Suprapubic skin (tissue), 4 donors: ENCODE measurements at regions not wholly inside any gene's neighbourhood (a gene's known extent, or its start where the extent isn't known, plus 50 kb on each side); places are given as distances from the start of the nearest gene placed in this dataset.
A peak's percentile ranks its signal among the peaks of the same experiment; 100 is the strongest.

Experiments used
- DNase-seq, 2 donors: peaks; one replicate each; pipeline ENCODE4 v3.0.0-alpha.2; 2019; ENCODE audit warnings: low spot score in 2 of 2
- H3K27ac ChIP-seq: fragments of 200-600 bp; sonication (generic); one replicate; pipeline ENCODE4 v1.5.1; 2019
- H3K27me3 ChIP-seq: fragments of 200-600 bp; sonication (generic); one replicate; pipeline ENCODE4 v1.5.1; 2019
- H3K36me3 ChIP-seq: fragments of 200-600 bp; sonication (generic); one replicate; pipeline ENCODE4 v1.5.1; 2019
- H3K4me1 ChIP-seq: fragments of 200-600 bp; sonication (generic); one replicate; pipeline ENCODE4 v1.5.1; 2019
- H3K4me3 ChIP-seq: fragments of 200-600 bp; sonication (generic); one replicate; pipeline ENCODE4 v1.5.1; 2019; ENCODE audit warnings: mild to moderate bottlenecking
- H3K9me3 ChIP-seq: fragments of 200-600 bp; sonication (generic); one replicate; pipeline ENCODE4 v1.5.1; 2019
- CTCF ChIP-seq, 2 donors: fragments of 200-600 bp in 1 of 2; fragments of 450-650 bp in 1 of 2; sonication (generic) in 1 of 2; IDR thresholded peaks; one replicate each; pipeline ENCODE4 v1.5.1; 2016 to 2019; ENCODE audit warnings: antibody characterized with exemption in 2 of 2, mild to moderate bottlenecking in 1 of 2, moderate library complexity in 1 of 2
- EP300 ChIP-seq: sonication (generic); formaldehyde crosslinking; IDR thresholded peaks from one replicate; pipeline ENCODE4 v1.6.1; 2017; ENCODE audit warnings: antibody characterized with exemption
- POLR2A ChIP-seq, 2 donors: fragments of 450-650 bp; IDR thresholded peaks; one replicate each; pipeline ENCODE4 v1.6.1; 2017; ENCODE audit warnings: antibody characterized with exemption in 2 of 2, mild to moderate bottlenecking in 2 of 2, moderate library complexity in 2 of 2
- POLR2AphosphoS5 ChIP-seq, 3 donors: sonication (generic); formaldehyde crosslinking; IDR thresholded peaks; one replicate each; pipeline ENCODE4 v1.6.1; 2017; ENCODE audit warnings: antibody characterized with exemption in 3 of 3
- WGBS: methylation state at CpG from one replicate; pipeline ENCODE4 v1.1.5; 2018; 5-methylcytosine and 5-hydroxymethylcytosine counted together

GRCh38 chr16:87140211-87141200 is 176.7 kb downstream of the C16orf95 start:
- TF ChIP-seq EP300 = no peak
- TF ChIP-seq CTCF (IDR thresholded peaks at IDR 0.05) = no peak
- no peak for TF ChIP-seq POLR2A (IDR thresholded peaks at IDR 0.05)
- TF ChIP-seq POLR2AphosphoS5 (IDR thresholded peaks at IDR 0.05) = no peak
- Histone ChIP-seq H3K4me3 (no peak overlapping the region), H3K27me3 (no peaks in the 10 kb centered on the region), H3K9me3 (no peaks in the 10 kb centered on the region), H3K4me1 (no peaks in the 10 kb centered on the region), H3K27ac (no peak overlapping the region), H3K36me3 (no peaks in the 10 kb centered on the region)
- peak in 1 of 2 donors; percentile 51 for DNase-seq
- WGBS = 84% methylated on average over 39 of the region's 39 CpGs

GRCh38 chr16:87141402-87141801 is 175.8 kb downstream of the C16orf95 start:
- H3K36me3 ChIP-seq = no peaks in the 10 kb centered on the region
- no peaks in the 10 kb centered on the region for H3K9me3 ChIP-seq
- no peak overlapping the region for H3K4me3 ChIP-seq
- DNase-seq = no peak
- H3K4me1 ChIP-seq = no peaks in the 10 kb centered on the region
- no peak overlapping the region for H3K27ac ChIP-seq
- H3K27me3 ChIP-seq = no peaks in the 10 kb centered on the region
- TF ChIP-seq CTCF (IDR thresholded peaks at IDR 0.05) (no peak), EP300 (no peak), POLR2A (IDR thresholded peaks at IDR 0.05) (no peak), POLR2AphosphoS5 (IDR thresholded peaks at IDR 0.05) (no peak)
- WGBS = 70% methylated on average over 5 of the region's 5 CpGs

GRCh38 chr16:87143661-87144121 is 173.5 kb downstream of the C16orf95 start:
- DNase-seq = peak in 1 of 2 donors; percentile 49
- Histone ChIP-seq H3K27me3 (no peaks in the 10 kb centered on the region), H3K36me3 (no peaks in the 10 kb centered on the region), H3K9me3 (no peaks in the 10 kb centered on the region), H3K4me1 (no peaks in the 10 kb centered on the region), H3K27ac (no peak overlapping the region), H3K4me3 (no peak overlapping the region)
- TF ChIP-seq POLR2A (IDR thresholded peaks at IDR 0.05) (no peak), EP300 (no peak), POLR2AphosphoS5 (IDR thresholded peaks at IDR 0.05) (no peak), CTCF (IDR thresholded peaks at IDR 0.05) (no peak)
- 54% methylated on average over 7 of the region's 15 CpGs for WGBS

- no peak overlapping the region for H3K27ac ChIP-seq
- WGBS = 91% methylated on average over 10 of the region's 11 CpGs
- H3K4me3 ChIP-seq = no peak overlapping the region
- DNase-seq = no peak
- no peaks in the 10 kb centered on the region for H3K9me3 ChIP-seq
- H3K4me1 ChIP-seq = no peaks in the 10 kb centered on the region
- no peaks in the 10 kb centered on the region for H3K27me3 ChIP-seq
- no peaks in the 10 kb centered on the region for H3K36me3 ChIP-seq
- TF ChIP-seq POLR2AphosphoS5 (IDR thresholded peaks at IDR 0.05) = no peak
- no peak for TF ChIP-seq POLR2A (IDR thresholded peaks at IDR 0.05)
- no peak for TF ChIP-seq CTCF (IDR thresholded peaks at IDR 0.05)
- no peak for TF ChIP-seq EP300
Measured at GRCh38 chr16:87144232-87144631, 173.0 kb downstream of the C16orf95 start.
